ENCODE measurements at regions not wholly inside any gene's neighbourhood (a gene's known extent, or its start where the extent isn't known, plus 50 kb on each side); places are given as distances from the start of the nearest gene placed in this dataset.

DNA sequence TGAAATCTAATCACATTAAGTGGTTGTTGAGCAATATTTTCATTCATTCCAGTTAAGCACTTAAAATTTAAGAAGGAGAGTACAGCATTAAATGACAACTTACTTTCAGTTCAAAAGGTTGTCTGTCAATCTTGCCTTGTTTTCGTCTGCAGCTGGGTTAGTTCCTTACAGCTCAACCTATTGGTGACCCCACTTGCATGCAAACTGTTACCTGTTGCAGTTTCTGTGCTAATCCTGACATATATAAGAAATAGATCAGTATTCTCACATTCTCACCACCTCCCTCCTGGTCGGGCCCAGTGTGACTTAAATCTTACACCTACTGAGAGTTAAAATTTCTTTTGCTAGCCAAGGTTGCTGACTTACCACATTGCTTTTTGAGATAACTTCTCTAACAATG, 191.8 kb upstream of the SMC2 start:
- no peaks in the 10 kb centered on the region for H3K4me1 Mint-ChIP-seq (ENCODE audit: unreplicated experiment)
- no peaks in the 10 kb centered on the region for H3K9me3 Mint-ChIP-seq
- H3K36me3 Mint-ChIP-seq = no peaks in the 10 kb centered on the region

DNA sequence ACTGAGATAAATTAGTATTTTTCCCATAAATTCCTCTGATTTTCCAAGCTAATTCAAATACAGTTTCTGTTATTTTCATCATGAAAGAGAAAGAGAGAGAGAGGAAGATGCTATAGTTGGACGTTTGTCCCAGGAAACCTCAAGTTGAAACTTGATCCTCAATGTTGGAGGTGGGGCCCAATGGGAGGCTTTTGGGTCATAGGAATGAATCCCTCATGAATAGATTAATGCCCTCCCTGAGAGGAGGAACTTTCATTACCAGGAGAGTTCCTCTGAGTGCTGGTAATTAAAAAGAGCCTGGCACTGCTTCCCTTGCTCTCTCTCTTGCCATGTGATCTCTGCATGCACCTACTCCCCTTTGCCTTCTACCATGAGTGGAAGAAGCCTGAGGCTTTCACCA, 189.9 kb upstream of the SMC2 start:
- Mint-ChIP-seq H3K4me3 (no peak overlapping the region), H3K9me3 (no peaks in the 10 kb centered on the region), H3K27ac (no peak overlapping the region), H3K4me1 (ENCODE audit: unreplicated experiment) (no peaks in the 10 kb centered on the region), H3K27me3 (no peaks in the 10 kb centered on the region), H3K36me3 (no peaks in the 10 kb centered on the region)
- TF ChIP-seq, protein P1, sequence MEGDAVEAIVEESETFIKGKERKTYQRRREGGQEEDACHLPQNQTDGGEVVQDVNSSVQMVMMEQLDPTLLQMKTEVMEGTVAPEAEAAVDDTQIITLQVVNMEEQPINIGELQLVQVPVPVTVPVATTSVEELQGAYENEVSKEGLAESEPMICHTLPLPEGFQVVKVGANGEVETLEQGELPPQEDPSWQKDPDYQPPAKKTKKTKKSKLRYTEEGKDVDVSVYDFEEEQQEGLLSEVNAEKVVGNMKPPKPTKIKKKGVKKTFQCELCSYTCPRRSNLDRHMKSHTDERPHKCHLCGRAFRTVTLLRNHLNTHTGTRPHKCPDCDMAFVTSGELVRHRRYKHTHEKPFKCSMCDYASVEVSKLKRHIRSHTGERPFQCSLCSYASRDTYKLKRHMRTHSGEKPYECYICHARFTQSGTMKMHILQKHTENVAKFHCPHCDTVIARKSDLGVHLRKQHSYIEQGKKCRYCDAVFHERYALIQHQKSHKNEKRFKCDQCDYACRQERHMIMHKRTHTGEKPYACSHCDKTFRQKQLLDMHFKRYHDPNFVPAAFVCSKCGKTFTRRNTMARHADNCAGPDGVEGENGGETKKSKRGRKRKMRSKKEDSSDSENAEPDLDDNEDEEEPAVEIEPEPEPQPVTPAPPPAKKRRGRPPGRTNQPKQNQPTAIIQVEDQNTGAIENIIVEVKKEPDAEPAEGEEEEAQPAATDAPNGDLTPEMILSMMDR (conservative IDR thresholded peaks at IDR 0.05) = no peak
- DNase-seq (ENCODE audit: extremely low spot score, unreplicated experiment) = no peak

More for the DNA sequence above, 191.8 kb upstream of the SMC2 start:
- Mint-ChIP-seq H3K27ac (no peak overlapping the region), H3K4me3 (no peak overlapping the region), H3K27me3 (no peaks in the 10 kb centered on the region)
- TF ChIP-seq, protein P1 (conservative IDR thresholded peaks at IDR 0.05) = no peak
- DNase-seq (ENCODE audit: extremely low spot score, unreplicated experiment) = no peak

DNA sequence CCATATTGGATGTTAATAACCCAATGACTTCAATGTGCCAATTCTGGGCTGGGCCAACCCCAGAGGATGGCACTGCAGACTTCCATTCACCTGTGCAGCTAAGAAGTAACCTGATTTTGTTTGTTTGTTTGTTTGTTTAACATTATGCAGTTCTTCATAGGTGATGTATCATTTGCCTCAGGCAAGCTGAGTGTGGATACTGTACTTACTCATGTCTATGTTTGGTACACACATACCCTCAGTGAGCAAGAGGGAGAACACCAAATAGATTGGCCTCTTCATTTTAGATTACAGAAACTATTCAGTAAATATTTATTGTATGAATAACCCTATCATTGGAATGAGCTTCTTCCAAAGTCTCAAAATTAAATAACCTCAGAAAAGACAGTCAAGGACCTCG, 180.2 kb upstream of the SMC2 start:
- Mint-ChIP-seq H3K27me3 (no peaks in the 10 kb centered on the region), H3K4me1 (ENCODE audit: unreplicated experiment) (no peaks in the 10 kb centered on the region), H3K9me3 (no peaks in the 10 kb centered on the region), H3K27ac (no peak overlapping the region), H3K4me3 (no peak overlapping the region), H3K36me3 (no peaks in the 10 kb centered on the region)
- no peak for DNase-seq (ENCODE audit: extremely low spot score, unreplicated experiment)
- TF ChIP-seq, protein P1 (conservative IDR thresholded peaks at IDR 0.05) = no peak

GRCh38 chr9:103919605-103920209, 174.4 kb upstream of the SMC2 start:
- Mint-ChIP-seq H3K9me3 (no peaks in the 10 kb centered on the region), H3K27me3 (no peaks in the 10 kb centered on the region), H3K4me1 (ENCODE audit: unreplicated experiment) (no peaks in the 10 kb centered on the region), H3K4me3 (no peak overlapping the region), H3K27ac (no peak overlapping the region), H3K36me3 (no peaks in the 10 kb centered on the region)
- TF ChIP-seq, protein P1 (conservative IDR thresholded peaks at IDR 0.05) = no peak
- no peak for DNase-seq (ENCODE audit: extremely low spot score, unreplicated experiment)

DNA sequence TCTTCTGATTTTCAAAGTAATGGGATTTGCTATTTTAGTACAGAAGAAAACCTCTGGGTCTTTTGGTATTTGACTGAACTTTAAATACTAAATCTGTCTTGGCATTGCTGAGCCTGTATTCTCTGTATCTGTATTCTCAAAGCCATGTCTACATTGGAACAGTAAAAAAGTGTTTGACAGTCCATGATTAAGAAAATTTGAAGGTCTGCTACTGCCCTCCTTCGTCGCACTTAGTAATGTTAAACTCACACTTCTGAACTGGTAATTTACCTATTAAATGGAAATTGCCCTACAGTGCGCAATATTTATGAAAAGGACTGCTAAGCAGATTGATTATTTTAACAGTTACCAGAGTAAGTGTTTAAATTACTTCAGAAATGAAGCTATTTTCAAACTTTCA, 165.7 kb upstream of the SMC2 start:
- no peak overlapping the region for H3K4me3 Mint-ChIP-seq
- no peaks in the 10 kb centered on the region for H3K9me3 Mint-ChIP-seq
- H3K36me3 Mint-ChIP-seq = no peaks in the 10 kb centered on the region
- H3K4me1 Mint-ChIP-seq (ENCODE audit: unreplicated experiment) = no peaks in the 10 kb centered on the region
- H3K27me3 Mint-ChIP-seq = no peaks in the 10 kb centered on the region
- TF ChIP-seq, protein P1 (conservative IDR thresholded peaks at IDR 0.05) = no peak
- DNase-seq (ENCODE audit: extremely low spot score, unreplicated experiment) = no peak
- no peak overlapping the region for H3K27ac Mint-ChIP-seq

DNA sequence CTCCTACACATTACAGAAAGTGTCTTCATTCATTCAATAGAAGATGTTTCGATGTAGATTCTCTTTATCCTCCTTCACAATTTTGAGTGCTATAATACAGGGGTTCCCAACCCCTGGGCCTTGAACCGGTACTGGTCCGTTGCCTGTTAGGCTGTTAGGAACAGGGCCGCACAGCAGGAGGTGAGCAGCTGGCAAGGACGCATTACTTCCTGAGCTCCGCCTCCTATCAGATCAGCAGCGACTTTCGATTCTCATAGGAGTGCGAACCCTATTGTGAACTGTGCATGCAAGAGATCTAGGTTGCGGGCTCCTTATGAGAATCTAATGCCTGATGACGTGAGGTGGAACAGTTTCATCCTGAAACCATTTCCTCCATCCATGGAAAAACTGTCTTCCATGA, 153.0 kb upstream of the SMC2 start:
- no peak for DNase-seq (ENCODE audit: extremely low spot score, unreplicated experiment)
- Mint-ChIP-seq H3K27ac (no peak overlapping the region), H3K4me3 (no peak overlapping the region), H3K27me3 (no peaks in the 10 kb centered on the region), H3K4me1 (ENCODE audit: unreplicated experiment) (no peaks in the 10 kb centered on the region), H3K9me3 (no peaks in the 10 kb centered on the region), H3K36me3 (no peaks in the 10 kb centered on the region)
- TF ChIP-seq, protein P1 (conservative IDR thresholded peaks at IDR 0.05) = no peak

Data from type B pancreatic cell (in vitro differentiated cells).